HEK293 (cell line): ENCODE measurements at regions not wholly inside any gene's neighbourhood (a gene's known extent, or its start where the extent isn't known, plus 50 kb on each side); places are given as distances from the start of the nearest gene placed in this dataset.

Source experiments
- CTCF ChIA-PET: fragments of 350-600 bp; formaldehyde crosslinking; extraction: SDS; loops from one replicate; lab custom pipeline; 2021; ENCODE audit warnings: antibody characterized with exemption; lab: Yijun Ruan, JAX
- POLR2A ChIA-PET: fragments of 300-600 bp; formaldehyde crosslinking; extraction: SDS; loops from one replicate; lab custom pipeline; 2020; ENCODE audit warnings: antibody characterized with exemption, inconsistent platforms; lab: Yijun Ruan, JAX
- H3K27ac ChIP-seq: fragments of 200-500 bp; sonication (Bioruptor generic); 2 replicates; pipeline ENCODE4 v1.5.1; 2014; ENCODE audit warnings: low read depth, low read length, control low read depth, inconsistent platforms; ENCODE audit errors: extremely low read depth
- H3K36me3 ChIP-seq, 2 experiments: fragments of 200-500 bp in 1 of 2; sonication (Bioruptor generic) in 1 of 2; 1 replicate in 1 of 2; 2 replicates in 1 of 2; pipeline ENCODE4 v1.5.1; 2014 to 2017; ENCODE audit warnings: inconsistent platforms in 2 of 2, low read length in 2 of 2; ENCODE audit not compliant: control insufficient read depth in 2 of 2, insufficient read depth in 1 of 2
- H3K4me1 ChIP-seq: fragments of 200-500 bp; sonication (Bioruptor generic); 2 replicates; pipeline ENCODE4 v1.5.1; 2014; ENCODE audit warnings: mild to moderate bottlenecking, low read length, inconsistent platforms; ENCODE audit not compliant: control insufficient read depth, insufficient read depth
- H3K4me3 ChIP-seq: 2 replicates; pipeline ENCODE4 v1.5.1; 2011; ENCODE audit warnings: low read depth, mild to moderate bottlenecking, control low read depth, low read length, moderate library complexity
- H3K9me3 ChIP-seq: fragments of 200-500 bp; sonication (Bioruptor generic); 2 replicates; pipeline ENCODE4 v1.5.1; 2014; ENCODE audit warnings: low read depth, low read length, inconsistent platforms; ENCODE audit not compliant: control insufficient read depth, insufficient read depth
- BCL11A ChIP-seq: fragments of 450-650 bp; formaldehyde crosslinking; IDR thresholded peaks from 2 replicates; pipeline ENCODE4 v1.5.1; 2016; ENCODE audit warnings: low read depth, missing biosample characterization, missing genetic modification characterization
- GLI2 ChIP-seq: fragments of 450-650 bp; formaldehyde crosslinking; IDR thresholded peaks from 2 replicates; pipeline ENCODE4; 2017; ENCODE audit warnings: missing biosample characterization, missing genetic modification characterization, low read depth, borderline replicate concordance
- HOXD13 ChIP-seq: sonication (generic); formaldehyde crosslinking; IDR thresholded peaks from 2 replicates; pipeline ENCODE4 v1.8.0; 2022; ENCODE audit warnings: missing genetic modification reagents, borderline replicate concordance
- IKZF3 ChIP-seq: fragments of 450-650 bp; IDR thresholded peaks from 2 replicates; pipeline ENCODE4 v1.5.0; 2018; ENCODE audit warnings: missing biosample characterization, mild to moderate bottlenecking, missing genetic modification characterization, moderate library complexity
- INSM2 ChIP-seq: fragments of 450-650 bp; formaldehyde crosslinking; IDR thresholded peaks from 2 replicates; pipeline ENCODE4 v1.5.1; 2016; ENCODE audit warnings: missing biosample characterization, missing genetic modification characterization
- KLF1 ChIP-seq: fragments of 450-650 bp; formaldehyde crosslinking; IDR thresholded peaks from 2 replicates; pipeline ENCODE4 v1.5.1; 2016; ENCODE audit warnings: missing biosample characterization, missing genetic modification characterization
- SP3 ChIP-seq: fragments of 450-650 bp; formaldehyde crosslinking; IDR thresholded peaks from 2 replicates; pipeline ENCODE4 v1.5.1; 2016; ENCODE audit warnings: missing biosample characterization, missing genetic modification characterization
- YY2 ChIP-seq: fragments of 450-650 bp; formaldehyde crosslinking; IDR thresholded peaks from 2 replicates; pipeline ENCODE4 v1.5.1; 2016; ENCODE audit warnings: missing biosample characterization, missing genetic modification characterization
- ZBTB20 ChIP-seq: fragments of 450-650 bp; formaldehyde crosslinking; IDR thresholded peaks from 2 replicates; pipeline ENCODE4 v1.5.1; 2016; ENCODE audit warnings: missing biosample characterization, missing genetic modification characterization
- ZNF10 ChIP-seq: fragments of 450-650 bp; formaldehyde crosslinking; IDR thresholded peaks from 2 replicates; pipeline ENCODE4 v1.5.1; 2017; ENCODE audit warnings: missing biosample characterization, missing genetic modification characterization
- ZNF133 ChIP-seq: fragments of 450-650 bp; formaldehyde crosslinking; IDR thresholded peaks from 2 replicates; pipeline ENCODE4 v1.5.1; 2016; ENCODE audit warnings: missing biosample characterization, missing genetic modification characterization
- ZNF2 ChIP-seq: fragments of 450-650 bp; formaldehyde crosslinking; IDR thresholded peaks from 2 replicates; pipeline ENCODE4 v1.5.1; 2016; ENCODE audit warnings: missing biosample characterization, missing genetic modification characterization
- ZNF354C ChIP-seq: fragments of 450-650 bp; formaldehyde crosslinking; IDR thresholded peaks from 2 replicates; pipeline ENCODE4 v1.5.1; 2016; ENCODE audit warnings: missing biosample characterization, missing genetic modification characterization, low read depth, borderline replicate concordance
- ZNF366 ChIP-seq: fragments of 450-650 bp; formaldehyde crosslinking; conservative IDR thresholded peaks from 2 replicates; pipeline ENCODE4 v1.5.1; 2016; ENCODE audit warnings: missing biosample characterization, missing genetic modification characterization
- ZNF488 ChIP-seq: fragments of 450-650 bp; formaldehyde crosslinking; IDR thresholded peaks from 2 replicates; pipeline ENCODE4 v1.5.1; 2016; ENCODE audit warnings: missing biosample characterization, missing genetic modification characterization
- ZNF623 ChIP-seq: fragments of 450-650 bp; formaldehyde crosslinking; IDR thresholded peaks from 2 replicates; pipeline ENCODE4 v1.5.1; 2016; ENCODE audit warnings: missing biosample characterization, missing genetic modification characterization
- ZNF629 ChIP-seq: fragments of 450-650 bp; formaldehyde crosslinking; IDR thresholded peaks from 2 replicates; pipeline ENCODE4 v1.5.1; 2017; ENCODE audit warnings: missing biosample characterization, missing genetic modification characterization
- ZNF664 ChIP-seq: fragments of 450-650 bp; formaldehyde crosslinking; IDR thresholded peaks from 2 replicates; pipeline ENCODE4 v1.5.1; 2016; ENCODE audit warnings: missing biosample characterization, missing genetic modification characterization
- ZNF792 ChIP-seq: fragments of 450-650 bp; formaldehyde crosslinking; IDR thresholded peaks from 2 replicates; pipeline ENCODE4 v1.5.1; 2016; ENCODE audit warnings: missing biosample characterization, missing genetic modification characterization

- TF ChIP-seq ZNF792 (tag by site-specific recombination) (no peak), ZNF133 (tag by site-specific recombination) (no peak), YY2 (tag by site-specific recombination) (no peak), ZNF629 (tag by site-specific recombination) (no peak), ZNF488 (tag by site-specific recombination) (no peak), ZNF354C (tag by site-specific recombination) (no peak), HOXD13 (CRISPR knock-in tag) (no peak), ZNF366 (no peak), ZNF10 (no peak), BCL11A (tag by site-specific recombination) (no peak), KLF1 (tag by site-specific recombination) (no peak), ZNF623 (tag by site-specific recombination) (no peak), ZNF2 (no peak), INSM2 (tag by site-specific recombination) (no peak), GLI2 (tag by site-specific recombination) (no peak), SP3 (no peak), ZBTB20 (tag by site-specific recombination) (no peak), ZNF664 (no peak), IKZF3 (no peak)
- Histone ChIP-seq H3K4me1 (no peaks in the 10 kb centered on the region), H3K36me3 (no peaks in the 10 kb centered on the region), H3K9me3 (no peaks in the 10 kb centered on the region), H3K27ac (no peak overlapping the region), H3K4me3 (no peak overlapping the region)
- POLR2A ChIA-PET: no interaction called here
- CTCF ChIA-PET: no interaction called here
Observed at GRCh38 chr7:27472043-27472442, 190.6 kb downstream of the HIBADH start.
